ENCODE measurements at regions not wholly inside any gene's neighbourhood (a gene's known extent, or its start where the extent isn't known, plus 50 kb on each side); places are given as distances from the start of the nearest gene placed in this dataset.

- no peak for TF ChIP-seq ZNF609 (CRISPR knock-in tag; IDR thresholded peaks at IDR 0.05; ENCODE audit: borderline replicate concordance)
- no peak for TF ChIP-seq ZNF547 (CRISPR knock-in tag; IDR thresholded peaks at IDR 0.05)
- no peak for TF ChIP-seq ZBTB43 (CRISPR knock-in tag; conservative IDR thresholded peaks at IDR 0.05)
- no peak for TF ChIP-seq GATAD2A (CRISPR knock-in tag; IDR thresholded peaks at IDR 0.05)
Observed at GRCh38 chr1:67898033-67898726, 64.9 kb upstream of the GNG12 start (continued).

GRCh38 chr1:67897270-67897949 lies 64.1 kb upstream of the GNG12 start:
- WGBS (ENCODE audit: low lambda C conversion rate), result 14% methylated on average over 9 of the region's 9 CpGs
- peaks cover 6% of the 10 kb centered on the region; the same call in 1 of the 2 replicates for H3K4me1 ChIP-seq (ENCODE audit: insufficient read depth, low read length)
- no TSS peak for BruUV-seq (replicated peaks)
- no peak overlapping the region for H3K4me3 ChIP-seq (replicated peaks in 1 of 3; ENCODE audit: insufficient read depth in 1 of 3, low read depth in 2 of 3, low read length in 3 of 3)
- DNase-seq (ENCODE audit: low spot score), result no peak
- no peak for FAIRE-seq
- H3K27ac ChIP-seq (ENCODE audit: extremely low read length, insufficient read depth, low read length), result no peak overlapping the region
- no peak; the same call in 2 of the 3 replicates for ATAC-seq
- H3K9ac ChIP-seq (ENCODE audit: insufficient read depth, low read depth, low read length), result no peak overlapping the region
- intact Hi-C loops (cut with micrococcal nuclease; ENCODE audit: unreplicated experiment), result no loop called here
- H4K20me1 ChIP-seq (ENCODE audit: insufficient read depth, low read length), result no peaks in the 10 kb centered on the region
- H3K4me2 ChIP-seq (ENCODE audit: low read depth, low read length), result no peak overlapping the region
- no peaks in the 10 kb centered on the region for H3K36me3 ChIP-seq (replicated peaks in 1 of 2; ENCODE audit: control insufficient read depth in 1 of 2, insufficient read depth in 2 of 2, low read length in 2 of 2)
- H3K9me3 ChIP-seq (ENCODE audit: low read length), result no peaks in the 10 kb centered on the region
- no peaks in the 10 kb centered on the region for H3K79me2 ChIP-seq (ENCODE audit: insufficient read depth, low read length)
- in situ Hi-C loops (cut with HindIII; ENCODE audit: extremely low pct_ligation_motif_present, low pct_unique_long_range_greater_than_20kb), result no loop called here
- peaks cover 0 to 3% of the 10 kb centered on the region in 2 experiments; a peak in 2 of 5 replicates for H3K27me3 ChIP-seq (ENCODE audit: control insufficient read depth in 1 of 2, insufficient read depth in 2 of 2, low read length in 2 of 2)
- POLR2A ChIA-PET, result no interaction called here
- no peak overlapping the region for H2AFZ ChIP-seq (ENCODE audit: low read length)
- CTCF ChIA-PET (ENCODE audit: low intra/inter-chr PET ratio, low total read pairs), result no interaction called here
- TF ChIP-seq TIGD3 (CRISPR knock-in tag; IDR thresholded peaks at IDR 0.05; ENCODE audit: borderline replicate concordance) (no peak), PHF8 (CRISPR knock-in tag; IDR thresholded peaks at IDR 0.05) (no peak), NFE2 (CRISPR knock-in tag; IDR thresholded peaks at IDR 0.05) (no peak)
